Erythroblast (primary cell): ENCODE measurements at regions not wholly inside any gene's neighbourhood (a gene's known extent, or its start where the extent isn't known, plus 50 kb on each side); places are given as distances from the start of the nearest gene placed in this dataset.

Experiments used
- DNase-seq, 2 experiments: peaks; one replicate each; lab custom pipeline; 2025; lab: John Stamatoyannopoulos, UW
- GATA1 ChIP-seq: IDR thresholded peaks from 2 replicates; pipeline ENCODE4 v1.6.1; 2011; ENCODE audit warnings: low read depth, mild to moderate bottlenecking, control low read depth, low read length, moderate library complexity
- POLR2A ChIP-seq: IDR thresholded peaks from 2 replicates; pipeline ENCODE4 v1.6.1; 2011; ENCODE audit warnings: mild to moderate bottlenecking, low read length

DNA sequence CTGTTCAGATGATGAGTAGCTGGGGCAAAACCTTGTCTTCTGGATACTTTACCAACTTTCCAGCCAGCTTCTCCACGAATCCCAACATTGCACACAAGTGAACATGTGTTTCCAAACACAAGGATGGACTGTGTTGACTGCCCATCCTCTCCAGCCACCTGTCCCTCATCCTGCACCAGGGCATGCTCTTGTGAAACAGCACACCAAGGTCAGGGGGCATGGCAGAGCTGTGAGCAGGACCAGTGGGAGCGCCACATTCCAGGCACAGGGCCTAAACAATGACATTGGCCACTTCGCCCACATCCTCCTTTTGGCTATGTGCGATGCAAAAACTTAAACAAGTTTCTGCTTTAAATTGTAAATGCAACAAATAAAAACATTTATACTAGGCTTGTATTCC lies 105.5 kb downstream of the IRS2 start:
- no peak for DNase-seq
- no peak for TF ChIP-seq POLR2A
- TF ChIP-seq GATA1, result no peak

DNA sequence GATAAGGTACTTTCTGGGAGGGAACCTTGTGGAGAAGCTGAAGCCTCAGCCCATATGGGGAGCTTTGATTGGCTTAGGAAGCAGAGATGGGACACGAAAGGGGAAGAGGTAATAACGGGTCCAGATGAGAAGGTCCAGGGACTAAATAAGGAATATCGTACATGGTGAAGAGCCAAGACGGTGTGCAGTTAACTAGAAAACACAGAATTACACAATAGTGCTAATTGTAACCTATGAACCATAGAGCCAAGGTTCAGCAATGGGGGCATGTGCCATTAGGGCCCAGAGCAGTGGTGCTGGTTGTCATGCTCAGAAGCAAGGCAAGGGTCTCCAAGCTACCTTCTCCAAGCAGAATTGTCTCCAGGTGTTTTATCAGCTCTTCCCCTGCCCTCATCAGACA lies 106.1 kb downstream of the IRS2 start:
- no peak for DNase-seq
- TF ChIP-seq GATA1 (no peak), POLR2A (no peak)

GRCh38 chr13:109678459-109678858 lies 107.9 kb downstream of the IRS2 start:
- TF ChIP-seq POLR2A, result no peak
- DNase-seq, result no peak

GRCh38 chr13:109677206-109677605 lies 109.2 kb downstream of the IRS2 start:
- no peak for DNase-seq
- TF ChIP-seq POLR2A, result no peak
- TF ChIP-seq GATA1, result no peak

- DNase-seq, result no peak
- TF ChIP-seq GATA1, result no peak
- TF ChIP-seq POLR2A, result no peak
These were observed 112.9 kb downstream of the IRS2 start for GRCh38 chr13:109673477-109673876.

GRCh38 chr13:109672545-109672944 lies 113.8 kb downstream of the IRS2 start:
- no peak for DNase-seq
- TF ChIP-seq GATA1 (no peak), POLR2A (no peak)

- TF ChIP-seq POLR2A, result no peak
- no peak for TF ChIP-seq GATA1
- no peak for DNase-seq
These were observed 114.5 kb downstream of the IRS2 start for GRCh38 chr13:109671919-109672318.

DNA sequence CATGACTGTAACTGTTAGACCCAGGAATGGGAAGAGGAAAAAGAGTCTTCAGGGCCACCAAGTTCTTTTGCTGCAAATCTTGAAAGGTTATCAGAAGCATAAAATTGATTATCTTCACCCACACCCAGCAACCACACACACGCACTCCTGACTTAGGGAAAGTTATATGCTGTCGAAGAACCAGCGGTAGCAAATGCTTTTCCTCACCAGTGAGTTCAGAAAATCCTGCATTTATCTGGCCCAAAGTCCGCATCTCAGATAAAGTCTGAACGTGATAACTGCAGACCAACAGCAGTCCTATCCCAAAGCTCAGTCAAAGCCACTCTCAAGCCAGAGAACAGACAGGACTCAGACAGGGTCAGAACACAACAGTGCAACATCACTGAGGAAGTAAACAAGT lies 115.6 kb downstream of the IRS2 start:
- TF ChIP-seq GATA1 (no peak), POLR2A (no peak)
- DNase-seq, result no peak

- TF ChIP-seq GATA1 (no peak), POLR2A (no peak)
- DNase-seq, result no peak
These were observed 116.4 kb downstream of the IRS2 start for GRCh38 chr13:109669956-109670355.

DNA sequence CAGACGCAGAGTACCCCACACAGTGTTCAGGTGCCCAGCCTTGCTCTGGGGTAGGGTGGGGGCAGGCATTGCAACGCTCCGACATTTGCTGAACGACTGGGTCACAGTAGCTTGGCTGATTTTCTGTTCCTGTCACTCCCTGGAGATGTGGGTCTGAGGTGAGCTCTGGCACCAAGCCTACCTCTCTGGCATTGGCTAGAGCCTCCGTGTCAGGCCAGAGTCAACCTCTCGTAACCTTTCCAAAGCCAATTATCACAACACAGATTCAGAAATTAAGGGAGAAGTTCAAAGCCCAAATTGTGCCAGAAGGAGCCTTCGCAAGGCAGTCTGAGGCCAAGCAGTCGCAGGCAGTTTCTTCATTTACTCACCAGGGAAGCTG lies 117.2 kb downstream of the IRS2 start:
- TF ChIP-seq POLR2A, result no peak
- no peak for TF ChIP-seq GATA1
- no peak for DNase-seq

DNA sequence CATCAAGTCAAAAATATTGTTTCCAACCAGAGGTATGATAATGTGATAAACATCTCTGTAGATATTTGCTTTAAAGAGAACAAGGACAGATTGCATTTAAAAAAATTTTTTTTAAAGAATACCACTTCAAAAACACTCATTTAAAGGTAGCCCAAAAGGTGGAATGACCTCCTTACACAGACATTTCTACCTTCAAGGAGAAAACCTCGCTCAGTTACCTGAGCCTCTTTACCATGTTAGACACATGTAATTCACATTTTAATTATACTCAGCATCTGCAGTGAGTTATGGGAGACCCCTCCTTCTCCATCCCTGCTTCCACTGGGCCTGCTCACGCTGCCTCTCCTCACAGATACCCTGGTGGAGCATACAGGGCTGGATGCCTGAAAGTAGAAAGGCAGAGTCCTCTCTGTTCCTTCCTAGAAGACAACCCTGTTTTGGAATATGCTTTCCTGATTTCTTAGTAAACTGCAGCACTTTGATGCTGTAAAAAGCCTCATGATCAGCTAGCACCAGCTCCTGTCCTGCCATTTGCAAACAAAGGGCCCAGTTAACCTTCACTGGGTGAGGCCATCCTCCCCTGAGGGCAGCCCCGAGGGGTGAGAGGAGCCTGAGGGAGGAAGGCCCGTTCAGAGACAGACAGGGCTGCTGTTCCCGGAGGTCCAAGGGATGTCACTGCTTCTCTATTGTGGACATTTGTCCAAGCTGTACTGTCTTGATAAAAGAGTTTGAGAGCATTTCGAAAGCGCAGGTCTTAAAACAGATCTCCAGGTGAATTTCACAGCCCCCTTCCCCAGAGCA lies 117.8 kb downstream of the IRS2 start:
- TF ChIP-seq POLR2A (no peak), GATA1 (no peak)
- no peak for DNase-seq

DNA sequence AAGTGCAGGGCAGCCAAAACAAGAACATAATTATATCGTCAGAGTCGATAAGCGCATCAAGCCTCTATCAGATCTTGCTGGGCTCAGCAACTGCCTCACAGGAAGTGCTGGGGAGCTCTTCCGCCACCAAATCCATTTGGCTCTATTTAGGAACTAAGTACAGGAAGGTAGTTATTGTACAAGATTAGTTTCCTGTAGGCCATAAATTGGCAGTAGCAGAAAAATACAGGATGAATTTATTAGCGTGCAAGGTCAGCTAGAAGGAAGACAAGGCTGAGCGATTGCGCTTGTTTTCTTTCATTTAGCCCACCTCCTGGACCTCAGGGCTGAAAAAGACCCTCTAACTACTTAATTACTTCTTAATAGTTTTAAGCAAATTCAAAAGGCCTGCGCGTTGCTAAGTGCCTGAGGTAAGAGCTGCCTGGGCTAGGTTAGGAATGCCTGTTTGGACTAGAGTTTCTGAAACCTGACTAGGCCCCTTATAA lies 118.5 kb downstream of the IRS2 start:
- DNase-seq, result no peak
- TF ChIP-seq POLR2A (no peak), GATA1 (no peak)

DNA sequence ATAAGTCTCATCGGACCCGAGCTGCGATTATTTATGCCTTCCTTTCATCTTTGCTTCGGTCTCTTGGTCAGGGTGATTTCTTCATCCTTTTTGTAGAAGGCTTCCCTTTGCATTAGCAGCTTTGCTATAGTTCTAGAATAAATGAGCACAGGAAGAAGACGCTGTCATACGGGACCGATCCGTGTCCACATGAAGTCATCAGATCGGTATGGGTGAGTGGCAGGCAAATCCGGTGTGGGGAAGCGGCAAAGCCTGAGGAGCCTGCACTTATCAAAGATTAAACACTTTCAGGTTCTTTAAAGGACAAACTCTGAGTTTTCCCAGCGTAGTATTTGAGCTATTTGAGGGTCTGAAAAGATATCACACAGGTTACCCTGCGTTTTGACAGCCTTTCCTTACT lies 119.3 kb downstream of the IRS2 start:
- no peak for TF ChIP-seq POLR2A
- no peak for TF ChIP-seq GATA1
- DNase-seq, result no peak

GRCh38 chr13:109666656-109667055 lies 119.7 kb downstream of the IRS2 start:
- TF ChIP-seq POLR2A (no peak), GATA1 (no peak)

GRCh38 chr13:109665781-109666249 lies 120.6 kb downstream of the IRS2 start:
- no peak for DNase-seq
- no peak for TF ChIP-seq POLR2A
- no peak for TF ChIP-seq GATA1

More at GRCh38 chr13:109666656-109667055, 119.7 kb downstream of the IRS2 start:
- DNase-seq, result no peak

DNA sequence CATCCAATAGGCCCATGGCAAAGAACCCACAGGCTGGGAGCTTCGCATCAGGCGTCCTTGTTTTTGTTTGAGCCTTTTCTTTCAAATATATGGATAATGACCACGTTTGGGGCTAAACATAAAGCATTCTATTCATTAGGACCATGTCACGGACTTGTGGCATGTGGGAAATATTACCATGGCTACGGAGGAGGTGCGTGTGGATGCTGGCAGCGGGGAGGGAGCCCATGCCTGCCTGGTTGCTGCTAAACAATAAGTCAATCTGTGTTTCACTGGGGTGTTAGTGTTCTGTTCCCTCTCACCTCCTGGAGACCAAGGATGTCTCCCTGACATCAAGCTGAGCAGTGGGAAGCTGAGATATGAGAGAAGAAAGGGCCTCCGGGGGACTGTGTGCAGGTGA lies 121.1 kb downstream of the IRS2 start:
- TF ChIP-seq POLR2A, result no peak
- no peak for TF ChIP-seq GATA1
- no peak for DNase-seq

- no peak for DNase-seq
- no peak for TF ChIP-seq GATA1
- TF ChIP-seq POLR2A, result no peak
These were observed 129.0 kb downstream of the IRS2 start for GRCh38 chr13:109657395-109657794.
